Glomerular visceral epithelial cell (primary cell): ENCODE measurements at regions not wholly inside any gene's neighbourhood (a gene's known extent, or its start where the extent isn't known, plus 50 kb on each side); places are given as distances from the start of the nearest gene placed in this dataset.
"Not testable (repeated sequence)": the region's sequence is repeated elsewhere in the genome, so short reads cannot be mapped to it uniquely, and the experiment has no call there.

Experiments
- DNase-seq: peaks from one replicate; pipeline ENCODE4 v3.0.0-alpha.2; 2016; ENCODE audit errors: extremely low spot score

GRCh38 chr3:148556664-148557063, 141.0 kb upstream of the AGTR1 start:
- no peak for DNase-seq

- DNase-seq, result not testable (repeated sequence)
Measured at GRCh38 chr3:148577579-148577978, 120.1 kb upstream of the AGTR1 start.

DNA sequence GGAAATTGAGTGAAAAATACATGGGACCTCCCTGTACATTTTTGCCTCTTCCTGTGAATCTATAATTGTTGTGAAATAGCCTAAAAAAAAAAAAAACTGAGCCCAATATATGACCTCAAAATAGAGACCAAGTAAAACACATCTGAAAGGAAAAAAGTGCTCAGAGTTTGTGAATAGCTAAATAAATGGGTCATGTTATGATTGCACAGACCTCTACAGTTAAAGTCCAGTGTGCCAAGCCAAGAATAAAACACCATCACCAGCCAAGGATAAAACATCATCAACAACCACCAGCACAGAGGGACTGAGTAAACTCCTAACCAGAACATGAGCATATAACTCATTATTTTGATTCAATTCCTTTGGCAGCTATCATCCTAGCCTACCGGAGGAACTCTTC, 115.6 kb upstream of the AGTR1 start:
- DNase-seq, result no peak

GRCh38 chr3:148583793-148584192, 113.9 kb upstream of the AGTR1 start:
- no peak for DNase-seq

- DNase-seq, result no peak
Measured at GRCh38 chr3:148584438-148584837, 113.3 kb upstream of the AGTR1 start.

DNA sequence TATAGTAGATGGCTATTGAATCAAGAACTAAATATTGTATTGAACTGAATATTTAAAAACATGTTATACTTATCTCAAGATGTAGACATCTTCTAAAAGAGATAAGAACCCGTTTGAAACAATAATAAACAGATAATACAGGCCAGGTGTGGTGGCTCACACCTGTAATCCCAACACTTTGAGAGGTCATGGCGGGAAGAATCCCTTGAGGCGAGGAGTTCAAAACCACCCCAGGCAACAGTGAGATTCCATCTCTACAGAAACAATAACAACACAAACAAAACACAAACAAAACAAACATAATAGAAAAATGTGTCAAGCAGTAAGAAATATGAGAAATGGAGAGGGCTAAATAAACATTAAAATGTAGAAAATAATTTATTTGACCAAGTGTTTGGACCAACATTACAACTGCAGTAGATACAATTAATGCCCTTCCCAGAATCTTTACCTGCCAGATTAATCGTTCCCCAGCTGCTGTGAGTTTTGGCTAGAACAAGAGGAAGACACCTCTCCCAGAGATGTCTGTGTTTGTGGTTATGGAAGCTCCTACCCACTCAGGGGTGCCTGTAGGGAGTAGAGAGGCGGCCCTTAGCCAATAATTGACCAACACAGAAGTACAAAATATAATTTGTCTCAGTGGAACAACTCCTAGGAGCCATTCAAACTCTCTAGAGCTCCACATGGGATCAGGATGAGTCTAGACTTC, 111.9 kb upstream of the AGTR1 start:
- DNase-seq, result no peak

GRCh38 chr3:148588291-148588690, 109.4 kb upstream of the AGTR1 start:
- DNase-seq, result peak; percentile 2

DNA sequence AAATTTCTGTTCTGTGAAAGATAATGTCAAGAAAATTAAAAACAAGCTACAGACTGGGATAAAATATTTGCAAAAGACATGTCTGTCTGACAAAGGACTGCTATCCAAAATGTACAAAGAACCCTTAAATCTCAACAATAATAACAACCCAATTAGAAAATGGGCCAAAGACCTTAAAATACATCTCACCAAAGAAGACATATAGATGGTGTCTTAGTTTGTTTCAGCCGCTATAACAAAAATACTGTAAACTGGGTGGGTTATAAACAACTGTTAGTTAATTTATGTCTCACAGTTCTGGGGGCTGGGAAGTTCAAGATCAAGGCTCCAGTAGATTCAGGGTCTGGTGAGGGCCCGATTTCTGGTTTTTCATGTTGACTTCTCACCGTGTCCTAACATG, 106.2 kb upstream of the AGTR1 start:
- DNase-seq, result no peak

DNA sequence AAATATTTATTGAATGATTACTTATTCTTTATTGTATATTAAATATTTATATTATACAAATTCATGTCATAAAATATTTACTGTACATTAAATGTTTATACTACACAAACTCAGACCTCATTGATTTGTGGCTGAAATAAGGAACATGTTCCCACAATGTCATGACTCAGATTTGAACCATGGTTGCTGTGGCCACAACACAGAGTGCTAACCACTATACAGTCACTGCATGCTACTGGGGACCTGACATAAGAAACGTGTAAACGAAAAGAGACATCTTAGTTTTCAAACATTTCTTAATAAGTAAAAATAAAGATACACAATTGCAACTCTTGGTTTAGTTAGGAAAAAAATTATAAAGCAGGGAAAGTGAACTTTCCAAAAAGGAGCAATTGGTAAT, 99.1 kb upstream of the AGTR1 start:
- no peak for DNase-seq

- DNase-seq, result no peak
Measured at GRCh38 chr3:148599481-148599880, 98.2 kb upstream of the AGTR1 start.

- DNase-seq, result no peak
Measured at GRCh38 chr3:148600440-148600839, 97.3 kb upstream of the AGTR1 start.

- peak; percentile 12 for DNase-seq
Measured at GRCh38 chr3:148600902-148601765, 96.6 kb upstream of the AGTR1 start.

GRCh38 chr3:148601766-148602685, 95.7 kb upstream of the AGTR1 start:
- DNase-seq, result no peak

DNA sequence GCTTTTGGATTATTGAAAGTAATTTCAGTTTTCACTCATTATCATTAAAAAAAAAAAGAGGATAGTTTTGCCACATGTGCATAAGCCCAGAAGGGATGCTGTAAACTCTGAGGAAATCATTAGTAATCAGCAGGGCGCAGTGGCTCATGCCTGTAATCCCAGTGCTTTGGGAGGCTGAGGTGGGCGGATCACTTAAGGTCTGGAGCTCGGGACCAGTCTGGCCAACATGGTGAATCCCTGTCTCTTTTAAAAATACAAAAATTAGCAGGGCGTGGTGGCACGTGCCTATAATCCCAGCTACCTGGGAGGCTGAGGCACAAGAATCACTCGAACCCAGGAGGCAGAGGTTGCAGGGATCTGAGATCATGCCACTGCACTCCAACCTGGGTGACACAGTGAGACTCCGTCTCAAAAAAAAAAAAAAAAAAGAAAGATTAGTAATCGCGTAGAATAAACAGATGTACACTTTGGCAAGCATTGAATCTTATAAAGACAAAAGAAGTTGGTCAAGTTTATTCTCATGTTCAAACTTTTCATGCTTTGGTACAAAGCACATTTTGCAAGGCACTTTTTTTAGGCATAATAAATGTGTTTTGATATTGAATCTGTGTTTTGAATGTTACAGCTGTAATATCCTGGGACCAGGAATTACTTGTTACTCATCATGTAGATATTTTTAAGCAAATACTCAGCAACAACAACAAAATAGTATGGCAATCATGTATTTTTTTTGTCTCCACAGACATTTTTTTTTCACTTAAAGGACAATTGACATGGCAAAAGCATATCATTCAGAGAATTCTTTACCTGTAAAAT, 93.2 kb upstream of the AGTR1 start:
- DNase-seq, result no peak

GRCh38 chr3:148605521-148605920, 92.2 kb upstream of the AGTR1 start:
- no peak for DNase-seq

- no peak for DNase-seq
Measured at GRCh38 chr3:148606979-148607378, 90.7 kb upstream of the AGTR1 start.

GRCh38 chr3:148607491-148607890, 90.2 kb upstream of the AGTR1 start:
- DNase-seq, result no peak

DNA sequence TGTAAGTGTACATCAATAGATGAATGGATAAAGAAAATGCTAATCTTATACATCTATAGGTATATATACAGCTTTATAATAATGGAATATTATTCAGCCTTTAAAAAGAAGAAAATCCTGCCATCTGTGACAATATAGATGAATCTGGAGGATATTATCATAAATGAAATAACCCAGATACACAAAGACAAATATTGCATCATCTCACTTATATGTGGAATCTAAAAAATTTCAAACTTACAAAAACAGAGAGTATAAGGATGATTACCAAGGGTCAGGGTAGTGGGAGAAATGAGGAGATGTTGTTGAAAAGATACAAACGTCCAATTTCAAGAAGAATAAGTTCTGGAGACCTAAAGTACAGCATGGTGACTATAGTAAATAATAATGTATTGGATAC, 85.4 kb upstream of the AGTR1 start:
- no peak for DNase-seq

- no peak for DNase-seq
Measured at GRCh38 chr3:148615382-148615781, 82.3 kb upstream of the AGTR1 start.

DNA sequence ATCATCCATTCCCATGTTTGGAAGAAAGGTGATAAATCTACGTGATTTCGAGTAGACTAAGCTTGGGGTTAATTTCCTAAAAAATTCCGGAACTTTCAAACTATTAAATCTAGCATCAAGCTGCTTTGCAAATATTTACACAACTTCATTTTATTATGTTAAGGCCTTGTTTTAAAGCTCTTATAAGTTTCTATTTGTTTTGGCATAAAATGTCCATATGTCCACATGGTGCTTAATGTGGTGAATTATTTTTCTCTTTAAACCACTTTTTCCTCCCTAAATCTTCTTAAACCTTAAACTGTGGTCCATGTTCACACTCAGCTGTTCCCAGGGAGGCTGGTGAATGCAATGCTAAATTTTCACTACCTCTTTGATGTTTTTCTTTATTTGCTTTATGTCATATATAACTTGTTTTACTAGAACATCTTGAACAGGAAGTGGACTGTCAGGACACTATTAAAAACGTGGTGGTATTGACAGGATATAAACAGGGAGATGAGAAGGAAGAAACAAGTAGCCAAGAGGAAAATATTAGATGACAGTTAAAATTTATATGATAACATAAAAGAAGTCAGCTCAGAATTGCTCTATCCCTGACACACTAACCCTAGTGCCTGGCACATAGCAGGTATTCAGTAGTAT, 72.5 kb upstream of the AGTR1 start:
- no peak for DNase-seq

DNA sequence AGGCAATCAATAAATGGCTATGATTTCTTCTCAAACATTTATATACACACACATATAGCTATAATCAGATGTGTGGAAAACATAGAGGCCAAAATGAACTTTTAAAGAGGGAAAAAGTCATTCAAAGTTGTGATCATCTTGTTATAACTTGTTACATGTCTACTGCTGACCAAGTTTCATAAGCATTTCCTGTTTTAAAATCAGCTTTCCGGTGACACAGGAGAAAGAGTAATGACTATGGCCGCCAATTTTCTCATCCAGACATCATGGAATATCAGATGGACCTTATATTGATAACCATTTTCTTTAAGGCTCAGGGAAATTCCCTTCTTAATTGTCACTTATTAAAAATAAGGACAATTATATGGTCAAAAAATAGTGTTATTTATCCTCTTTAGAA, 71.7 kb upstream of the AGTR1 start:
- DNase-seq, result no peak
